Retinal pigment epithelial cell (primary cell): ENCODE measurements at regions not wholly inside any gene's neighbourhood (a gene's known extent, or its start where the extent isn't known, plus 50 kb on each side); places are given as distances from the start of the nearest gene placed in this dataset.

Source experiments
- DNase-seq: peaks from one replicate; pipeline ENCODE4 v3.0.0-alpha.2; 2010; ENCODE audit warnings: low read depth
- H3K4me3 ChIP-seq: 2 replicates; pipeline ENCODE4 v1.5.1; 2011; ENCODE audit warnings: mild to moderate bottlenecking, low read length, control low read depth, moderate library complexity
- CTCF ChIP-seq: conservative IDR thresholded peaks from 2 replicates; pipeline ENCODE4 v1.5.1; 2011; ENCODE audit warnings: low read depth, low read length, control low read depth, inconsistent platforms

- TF ChIP-seq CTCF = no peak
- DNase-seq = no peak
- H3K4me3 ChIP-seq = no peak overlapping the region
These were observed 177.0 kb downstream of the FGF18 start for GRCh38 chr5:171596391-171596878.

GRCh38 chr5:171597946-171598640 lies 178.6 kb downstream of the FGF18 start:
- DNase-seq = no peak
- no peak overlapping the region for H3K4me3 ChIP-seq
- peak; percentile 5 for TF ChIP-seq CTCF

- DNase-seq = no peak
- no peak overlapping the region for H3K4me3 ChIP-seq
- no peak for TF ChIP-seq CTCF
These were observed 179.2 kb downstream of the FGF18 start for GRCh38 chr5:171598641-171599152.

GRCh38 chr5:171599411-171599810 lies 180.0 kb downstream of the FGF18 start:
- TF ChIP-seq CTCF = no peak
- no peak overlapping the region for H3K4me3 ChIP-seq
- DNase-seq = no peak

- TF ChIP-seq CTCF = no peak
- H3K4me3 ChIP-seq = no peak overlapping the region
- no peak for DNase-seq
These were observed 180.6 kb downstream of the FGF18 start for GRCh38 chr5:171599957-171600612.

- DNase-seq = no peak
- TF ChIP-seq CTCF = no peak
- no peak overlapping the region for H3K4me3 ChIP-seq
These were observed 181.4 kb downstream of the FGF18 start for GRCh38 chr5:171600741-171601265.
